OCI-LY7 (cell line): ENCODE measurements at regions not wholly inside any gene's neighbourhood (a gene's known extent, or its start where the extent isn't known, plus 50 kb on each side); places are given as distances from the start of the nearest gene placed in this dataset.
"Not testable (repeated sequence)": the region's sequence is repeated elsewhere in the genome, so short reads cannot be mapped to it uniquely, and the experiment has no call there.

Source experiments
- BruUV-seq: library from RNA; stranded (reverse); fragments of 400-500 nt; replicated peaks from 2 replicates; lab custom pipeline; 2021; lab: Mats Ljungman, UMichigan
- CTCF ChIA-PET: fragments of 300-600 bp; sonication (Branson Sonifier 250); formaldehyde crosslinking; loops from one replicate; lab custom pipeline; 2022; ENCODE audit warnings: antibody characterized with exemption; ENCODE audit not compliant: unreplicated experiment; lab: Charles Lee
- POLR2A ChIA-PET: fragments of 300-600 bp; sonication (Branson Sonifier 250); formaldehyde crosslinking; loops from one replicate; lab custom pipeline; 2022; ENCODE audit warnings: antibody characterized with exemption; lab: Charles Lee
- DNase-seq: peaks from one replicate; pipeline ENCODE4 v3.0.0-alpha.2; 2015; ENCODE audit warnings: low spot score
- H2AFZ ChIP-seq: fragments of 200-600 bp; sonication (generic), shearing (Covaris generic); 2 replicates; pipeline ENCODE4 v1.6.1; 2014; ENCODE audit warnings: mild to moderate bottlenecking, antibody characterized with exemption, low read length, moderate library complexity
- H3K27ac ChIP-seq: fragments of 200-600 bp; sonication (generic); 2 replicates; pipeline ENCODE4 v1.5.1; 2014; ENCODE audit warnings: mixed run types, low read depth, mild to moderate bottlenecking, moderate library complexity, low read length, inconsistent platforms; ENCODE audit not compliant: poor library complexity, severe bottlenecking
- H3K36me3 ChIP-seq: fragments of 200-600 bp; sonication (generic); 2 replicates; pipeline ENCODE4 v1.6.1; 2014; ENCODE audit warnings: mild to moderate bottlenecking, antibody characterized with exemption, low read length, moderate library complexity, mixed read lengths; ENCODE audit not compliant: insufficient read depth
- H3K4me1 ChIP-seq: fragments of 200-600 bp; sonication (generic); 2 replicates; pipeline ENCODE4 v1.5.1; 2014; ENCODE audit warnings: mild to moderate bottlenecking, low read length; ENCODE audit not compliant: insufficient read depth, poor library complexity, severe bottlenecking
- H3K4me2 ChIP-seq: fragments of 200-600 bp; sonication (generic); 2 replicates; pipeline ENCODE4 v1.6.1; 2014; ENCODE audit warnings: mild to moderate bottlenecking, low read length
- H3K4me3 ChIP-seq: fragments of 200-600 bp; sonication (generic); 2 replicates; pipeline ENCODE4 v1.5.1; 2014; ENCODE audit warnings: mild to moderate bottlenecking, low read depth, low read length; ENCODE audit not compliant: poor library complexity, severe bottlenecking
- H3K79me2 ChIP-seq: fragments of 200-600 bp; sonication (generic); 2 replicates; pipeline ENCODE4 v1.6.1; 2016; ENCODE audit warnings: low read depth, mild to moderate bottlenecking, low read length, moderate library complexity, mixed read lengths; ENCODE audit not compliant: insufficient read depth
- H3K9me2 ChIP-seq: fragments of 200-600 bp; sonication (generic); 2 replicates; pipeline ENCODE4 v1.6.1; 2016; ENCODE audit warnings: mild to moderate bottlenecking, low read length, mixed read lengths; ENCODE audit not compliant: insufficient read depth
- H3K9me3 ChIP-seq: fragments of 200-600 bp; sonication (generic); 2 replicates; pipeline ENCODE4 v1.6.1; 2014; ENCODE audit warnings: mild to moderate bottlenecking, mixed run types, low read length, mixed read lengths
- H4K20me1 ChIP-seq: fragments of 200-600 bp; sonication (generic); 2 replicates; pipeline ENCODE4 v1.6.1; 2014; ENCODE audit warnings: mild to moderate bottlenecking, antibody characterized with exemption, low read length, moderate library complexity, mixed read lengths; ENCODE audit not compliant: insufficient read depth
- CTCF ChIP-seq: fragments of 200-600 bp; sonication (generic); conservative IDR thresholded peaks from 2 replicates; pipeline ENCODE4 v1.5.1; 2014; ENCODE audit warnings: mild to moderate bottlenecking, antibody characterized with exemption, low read length, moderate library complexity, mixed read lengths
- EZH2phosphoT487 ChIP-seq: fragments of 200-600 bp; sonication (generic); IDR thresholded peaks from 2 replicates; pipeline ENCODE4 v1.6.1; 2018; ENCODE audit warnings: low read depth, borderline replicate concordance, mild to moderate bottlenecking, mixed run types, antibody characterized with exemption, low read length, moderate library complexity, mixed read lengths
- intact Hi-C: fragments of 100-400 bp; cut with micrococcal nuclease; formaldehyde crosslinking; loops from one replicate; pipeline ENCODE4 v1.10.0; 2022; ENCODE audit not compliant: unreplicated experiment

GRCh38 chr21:32082466-32082865 is 196.4 kb downstream of the MIS18A start:
- intact Hi-C loops: no loop called here
- Histone ChIP-seq H3K4me2 (no peak overlapping the region), H4K20me1 (no peaks in the 10 kb centered on the region), H3K79me2 (no peaks in the 10 kb centered on the region), H3K4me1 (no peaks in the 10 kb centered on the region), H3K27ac (no peak overlapping the region), H3K9me3 (no peaks in the 10 kb centered on the region), H3K36me3 (no peaks in the 10 kb centered on the region), H2AFZ (no peak overlapping the region), H3K4me3 (no peak overlapping the region), H3K9me2 (no peaks in the 10 kb centered on the region)
- DNase-seq: no peak
- CTCF ChIA-PET: no interaction called here
- no TSS peak for BruUV-seq
- POLR2A ChIA-PET: no interaction called here
- TF ChIP-seq EZH2phosphoT487 (no peak), CTCF (no peak)

- BruUV-seq: no TSS peak
- no peak overlapping the region for H3K4me3 ChIP-seq
- H2AFZ ChIP-seq: no peak overlapping the region
- CTCF ChIA-PET: no interaction called here
- H3K4me2 ChIP-seq: no peak overlapping the region
- no peaks in the 10 kb centered on the region for H3K4me1 ChIP-seq
- intact Hi-C loops: no loop called here
- H3K9me2 ChIP-seq: no peaks in the 10 kb centered on the region
- no peak overlapping the region for H3K27ac ChIP-seq
- H3K79me2 ChIP-seq: no peaks in the 10 kb centered on the region
- POLR2A ChIA-PET: no interaction called here
- TF ChIP-seq CTCF: no peak
- TF ChIP-seq EZH2phosphoT487: no peak
- no peaks in the 10 kb centered on the region for H3K36me3 ChIP-seq
- no peaks in the 10 kb centered on the region for H3K9me3 ChIP-seq
- H4K20me1 ChIP-seq: no peaks in the 10 kb centered on the region
- no peak for DNase-seq
Measured at GRCh38 chr21:32073593-32073992, 200.8 kb downstream of the HUNK start.

GRCh38 chr21:32073190-32073589 is 200.4 kb downstream of the HUNK start:
- Histone ChIP-seq H3K36me3 (no peaks in the 10 kb centered on the region), H3K27ac (no peak overlapping the region), H3K4me3 (no peak overlapping the region), H3K4me2 (no peak overlapping the region), H3K9me2 (no peaks in the 10 kb centered on the region), H4K20me1 (no peaks in the 10 kb centered on the region), H3K79me2 (no peaks in the 10 kb centered on the region), H3K4me1 (no peaks in the 10 kb centered on the region), H2AFZ (no peak overlapping the region), H3K9me3 (no peaks in the 10 kb centered on the region)
- BruUV-seq: no TSS peak
- intact Hi-C loops: no loop called here
- POLR2A ChIA-PET: no interaction called here
- TF ChIP-seq EZH2phosphoT487 (no peak), CTCF (no peak)
- no peak for DNase-seq
- CTCF ChIA-PET: no interaction called here

GRCh38 chr21:32071620-32072019 is 198.8 kb downstream of the HUNK start:
- H2AFZ ChIP-seq, H3K79me2 ChIP-seq, H3K4me1 ChIP-seq, H3K9me2 ChIP-seq, H3K36me3 ChIP-seq, intact Hi-C loops, DNase-seq, CTCF ChIA-PET, H4K20me1 ChIP-seq, H3K4me3 ChIP-seq, BruUV-seq, H3K4me2 ChIP-seq, H3K9me3 ChIP-seq, H3K27ac ChIP-seq: not testable (repeated sequence)
- POLR2A ChIA-PET: interaction anchor here (0.6 kb wide), 1 partner anchor 30 kb away, joined by 3 read pairs; no protein-coding TSS in a partner anchor
